Activated CD4-positive, alpha-beta memory T cell treated with anti-CD3 and anti-CD28 coated beads, Interleukin-2, amount 10 ng/mL, durations not matched to agents 7 days and 5 days (primary cell): ENCODE measurements at regions not wholly inside any gene's neighbourhood (a gene's known extent, or its start where the extent isn't known, plus 50 kb on each side); places are given as distances from the start of the nearest gene placed in this dataset.
A peak's percentile ranks its signal among the peaks of the same experiment; 100 is the strongest.
"Not testable (repeated sequence)": the region's sequence is repeated elsewhere in the genome, so short reads cannot be mapped to it uniquely, and the experiment has no call there.

Experiments
- CTCF ChIA-PET: fragments of 350-600 bp; sonication (Branson Sonifier 250); formaldehyde crosslinking; loops from one replicate; lab custom pipeline; 2021; ENCODE audit warnings: antibody characterized with exemption, inconsistent platforms; lab: Charles Lee
- POLR2A ChIA-PET: fragments of 350-600 bp; sonication (Branson Sonifier 250); formaldehyde crosslinking; loops from one replicate; lab custom pipeline; 2021; ENCODE audit warnings: antibody characterized with exemption; lab: Charles Lee
- DNase-seq: peaks from one replicate; pipeline ENCODE4 v3.0.0-alpha.2; 2020
- H3K27ac Mint-ChIP-seq: one replicate; pipeline ENCODE4 v1.8.0; 2021; ENCODE audit warnings: mild to moderate bottlenecking, mixed read lengths
- H3K27me3 Mint-ChIP-seq: one replicate; pipeline ENCODE4 v1.8.0; 2021; ENCODE audit warnings: mixed read lengths
- H3K36me3 Mint-ChIP-seq: one replicate; pipeline ENCODE4 v1.8.0; 2021; ENCODE audit warnings: low read depth, mixed read lengths
- H3K4me1 Mint-ChIP-seq: one replicate; pipeline ENCODE4 v1.8.0; 2021; ENCODE audit warnings: mixed read lengths
- H3K4me3 Mint-ChIP-seq: one replicate; pipeline ENCODE4 v1.8.0; 2021; ENCODE audit warnings: mild to moderate bottlenecking, mixed read lengths
- H3K9me3 Mint-ChIP-seq: one replicate; pipeline ENCODE4 v1.8.0; 2021; ENCODE audit warnings: mixed read lengths

GRCh38 chr2:231644426-231644825 is 51.8 kb downstream of the TEX44 start:
- ChIA-PET POLR2A (interaction anchor here (2.4 kb wide), 1 partner anchor 64 kb away, joined by 11 read pairs; the partner anchor contains the start of gene PTMA), CTCF (interaction anchor here (2.2 kb wide), 1 partner anchor 32 kb away, joined by 11 read pairs; no protein-coding TSS in a partner anchor)
- Mint-ChIP-seq H3K4me1 (peaks cover 21% of the 10 kb centered on the region), H3K27me3 (peaks cover 2% of the 10 kb centered on the region), H3K4me3 (no peak overlapping the region), H3K36me3 (no peaks in the 10 kb centered on the region), H3K27ac (peak overlapping the region; percentile 5), H3K9me3 (no peaks in the 10 kb centered on the region)
- no peak for DNase-seq

GRCh38 chr2:231646476-231646875 is 53.8 kb downstream of the TEX44 start:
- no peaks in the 10 kb centered on the region for H3K9me3 Mint-ChIP-seq
- DNase-seq = no peak
- ChIA-PET CTCF (interaction anchor here (0.5 to 3.0 kb wide), 8 partner anchors 12 to 94 kb away, joined by 3 to 10 read pairs (median 4); no protein-coding TSS in a partner anchor), POLR2A (interaction anchor here (1.3 kb wide), 1 partner anchor 32 kb away, joined by 3 read pairs; no protein-coding TSS in a partner anchor)
- no peaks in the 10 kb centered on the region for H3K36me3 Mint-ChIP-seq
- H3K27me3 Mint-ChIP-seq = peaks cover 2% of the 10 kb centered on the region
- H3K4me3 Mint-ChIP-seq = no peak overlapping the region
- H3K4me1 Mint-ChIP-seq = peaks cover 15% of the 10 kb centered on the region
- H3K27ac Mint-ChIP-seq = no peak overlapping the region

- H3K27ac Mint-ChIP-seq = no peak overlapping the region
- H3K4me3 Mint-ChIP-seq = no peak overlapping the region
- CTCF ChIA-PET = interaction anchor here (0.7 to 3.0 kb wide), 13 partner anchors 8 to 76 kb away, joined by 3 to 19 read pairs (median 4); no protein-coding TSS in a partner anchor
- H3K4me1 Mint-ChIP-seq = peaks cover 5% of the 10 kb centered on the region
- no peaks in the 10 kb centered on the region for H3K36me3 Mint-ChIP-seq
- DNase-seq = peak; percentile 66
- H3K27me3 Mint-ChIP-seq = peaks cover 2% of the 10 kb centered on the region
- no peaks in the 10 kb centered on the region for H3K9me3 Mint-ChIP-seq
- POLR2A ChIA-PET = interaction anchor here (1.0 kb wide), 1 partner anchor 27 kb away, joined by 3 read pairs; no protein-coding TSS in a partner anchor
Observed at GRCh38 chr2:231648579-231649174, 56.0 kb downstream of the TEX44 start.

DNA sequence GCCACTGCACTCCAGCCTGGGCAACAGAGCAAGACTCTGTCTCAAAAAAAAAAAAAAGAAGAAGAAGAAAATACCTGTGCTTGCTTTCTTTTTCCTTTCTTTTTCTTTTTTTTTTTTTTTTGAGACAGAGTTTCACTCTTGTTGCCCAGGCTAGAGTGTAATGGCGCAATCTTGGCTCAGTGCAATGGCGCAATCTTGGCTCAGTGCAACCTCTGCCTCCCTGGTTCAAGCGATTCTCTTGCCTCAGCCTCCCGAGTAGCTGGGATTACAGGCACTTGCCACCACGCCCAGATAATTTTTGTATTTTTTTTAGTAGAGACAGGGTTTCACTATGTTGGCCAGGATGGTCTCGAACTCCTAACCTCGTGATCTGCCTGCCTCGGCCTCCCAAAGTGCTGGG is 56.8 kb upstream of the PTMA start:
- H3K4me3 Mint-ChIP-seq, DNase-seq, POLR2A ChIA-PET, H3K36me3 Mint-ChIP-seq, H3K27ac Mint-ChIP-seq, H3K9me3 Mint-ChIP-seq, H3K4me1 Mint-ChIP-seq, H3K27me3 Mint-ChIP-seq: not testable (repeated sequence)
- CTCF ChIA-PET = interaction anchor here (0.7 to 2.3 kb wide), 2 partner anchors 23 to 34 kb away, joined by 4 to 8 read pairs; no protein-coding TSS in a partner anchor

DNA sequence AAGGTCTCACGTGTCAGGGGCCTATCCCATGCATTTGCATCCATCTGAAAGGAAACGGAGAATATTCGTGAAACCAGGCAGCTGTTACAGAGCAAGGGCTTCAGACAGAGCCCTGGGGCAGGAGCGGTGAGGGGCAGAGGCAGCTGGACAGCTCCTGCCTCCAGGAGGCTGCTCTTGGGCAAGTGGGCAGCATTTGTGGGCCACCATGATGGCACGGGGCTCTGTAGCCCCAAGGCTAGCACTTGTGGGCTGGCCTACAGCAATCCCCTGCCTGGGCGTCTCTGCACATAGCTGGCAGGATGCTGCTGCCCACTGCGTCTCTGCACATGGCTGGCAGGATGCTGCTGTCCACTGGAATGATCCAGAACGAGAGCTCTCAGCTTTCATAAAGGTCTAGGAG is 52.8 kb upstream of the PTMA start:
- ChIA-PET CTCF (interaction anchor here (14.0 kb wide), 1 partner anchor 20 kb away, joined by 116 read pairs; no protein-coding TSS in a partner anchor), POLR2A (interaction anchor here (1.5 kb wide), 1 partner anchor 53 kb away, joined by 3 read pairs; the partner anchor contains the start of gene PTMA)
- H3K9me3 Mint-ChIP-seq = peaks cover under 1% of the 10 kb centered on the region
- H3K27me3 Mint-ChIP-seq = no peaks in the 10 kb centered on the region
- peaks cover under 1% of the 10 kb centered on the region for H3K36me3 Mint-ChIP-seq
- no peak overlapping the region for H3K4me3 Mint-ChIP-seq
- DNase-seq = no peak
- H3K4me1 Mint-ChIP-seq = no peaks in the 10 kb centered on the region
- H3K27ac Mint-ChIP-seq = no peak overlapping the region

DNA sequence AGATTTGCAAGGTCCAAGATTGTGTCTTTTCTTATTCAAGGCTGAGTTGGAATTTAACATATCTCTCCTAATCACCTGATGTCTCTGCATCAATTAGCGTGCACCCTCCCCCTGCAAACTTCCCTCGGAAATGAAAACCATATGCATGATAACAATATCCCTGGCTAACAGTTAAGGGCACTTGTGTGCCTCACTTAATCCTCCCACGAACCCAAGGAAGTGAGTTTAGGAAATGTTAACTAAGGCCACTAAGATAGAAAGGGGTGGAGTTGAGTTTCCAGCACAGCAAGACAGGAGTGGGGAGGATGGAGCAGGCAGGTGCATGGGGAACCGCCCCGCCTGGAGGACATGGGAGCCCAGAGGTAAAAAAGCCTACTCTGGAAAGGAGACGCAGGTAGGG is 52.4 kb upstream of the PTMA start:
- no peak overlapping the region for H3K27ac Mint-ChIP-seq
- H3K4me1 Mint-ChIP-seq = peaks cover 3% of the 10 kb centered on the region
- ChIA-PET POLR2A (interaction anchor here (1.5 kb wide), 1 partner anchor 52 kb away, joined by 3 read pairs; the partner anchor contains the start of gene PTMA), CTCF (interaction anchor here (0.6 to 14.0 kb wide), 2 partner anchors 19 to 121 kb away, joined by 3 to 116 read pairs; no protein-coding TSS in a partner anchor)
- H3K27me3 Mint-ChIP-seq = no peaks in the 10 kb centered on the region
- H3K9me3 Mint-ChIP-seq = peaks cover 4% of the 10 kb centered on the region
- no peak overlapping the region for H3K4me3 Mint-ChIP-seq
- peaks cover 4% of the 10 kb centered on the region for H3K36me3 Mint-ChIP-seq
- DNase-seq = no peak
